ENCODE measurements at regions not wholly inside any gene's neighbourhood (a gene's known extent, or its start where the extent isn't known, plus 50 kb on each side); places are given as distances from the start of the nearest gene placed in this dataset.

- DNase-seq, result no peak
Measured at GRCh38 chr9:87122947-87123685, 175.8 kb upstream of the GAS1 start.

- no peak for DNase-seq
Measured at GRCh38 chr9:87123830-87124229, 176.5 kb upstream of the GAS1 start.

- DNase-seq, result no peak
Measured at GRCh38 chr9:87125819-87126218, 178.5 kb upstream of the GAS1 start.

GRCh38 chr9:87127543-87127942 is 180.2 kb upstream of the GAS1 start:
- no peak for DNase-seq

GRCh38 chr9:87127978-87128614 is 180.8 kb upstream of the GAS1 start:
- DNase-seq, result no peak

DNA sequence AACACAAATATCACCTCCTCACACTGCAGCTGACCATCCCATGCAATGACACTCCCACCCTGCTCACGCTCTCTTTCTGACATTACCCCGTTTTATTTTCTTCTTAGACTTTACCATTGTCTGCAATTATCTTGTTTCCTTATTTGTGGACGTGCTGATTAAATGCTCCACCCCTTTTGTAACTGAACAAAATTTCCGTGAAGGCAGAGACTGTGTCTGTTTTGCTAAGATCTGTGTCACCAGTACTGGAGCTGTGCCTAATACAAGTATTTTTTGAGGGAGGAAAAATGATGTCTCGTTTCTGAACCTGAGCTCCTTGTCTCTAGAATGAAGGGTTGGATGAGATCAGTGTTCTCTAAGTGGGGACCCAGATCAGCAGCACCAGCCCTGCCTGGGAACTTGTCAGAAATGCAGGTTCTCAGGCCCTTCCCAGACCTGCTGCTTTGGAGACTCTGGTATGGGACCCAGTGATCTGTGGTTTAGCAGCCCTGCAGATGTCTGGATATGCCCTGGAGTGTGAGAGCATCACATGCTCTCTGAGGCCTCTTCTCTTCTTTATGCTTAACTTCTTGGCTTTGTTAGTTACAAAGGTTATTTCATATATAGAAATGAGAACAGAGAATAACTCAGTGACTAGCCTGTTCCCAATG is 181.7 kb upstream of the GAS1 start:
- no peak for DNase-seq

DNA sequence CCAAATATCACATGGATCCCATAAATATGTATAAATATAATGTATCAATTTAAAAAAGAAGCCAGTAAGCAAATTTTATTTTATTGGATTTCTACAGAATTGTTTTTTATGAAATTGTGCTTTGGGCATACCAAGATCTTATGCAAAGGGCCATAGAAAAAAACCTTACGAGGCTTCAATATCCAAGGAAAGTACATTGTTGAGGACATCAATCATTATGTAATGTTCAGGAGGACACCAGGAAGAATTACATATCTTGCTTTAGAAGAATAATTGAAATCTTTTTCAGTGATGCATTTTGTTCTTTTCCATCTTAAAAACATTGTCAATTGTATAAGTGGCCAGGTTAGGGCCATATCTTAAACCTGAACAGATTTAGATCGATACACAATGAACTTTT is 187.8 kb upstream of the GAS1 start:
- DNase-seq, result no peak

GRCh38 chr9:87137718-87138117 is 190.4 kb upstream of the GAS1 start:
- no peak for DNase-seq

- no peak for DNase-seq
Measured at GRCh38 chr9:87138128-87139040, 191.1 kb upstream of the GAS1 start.

DNA sequence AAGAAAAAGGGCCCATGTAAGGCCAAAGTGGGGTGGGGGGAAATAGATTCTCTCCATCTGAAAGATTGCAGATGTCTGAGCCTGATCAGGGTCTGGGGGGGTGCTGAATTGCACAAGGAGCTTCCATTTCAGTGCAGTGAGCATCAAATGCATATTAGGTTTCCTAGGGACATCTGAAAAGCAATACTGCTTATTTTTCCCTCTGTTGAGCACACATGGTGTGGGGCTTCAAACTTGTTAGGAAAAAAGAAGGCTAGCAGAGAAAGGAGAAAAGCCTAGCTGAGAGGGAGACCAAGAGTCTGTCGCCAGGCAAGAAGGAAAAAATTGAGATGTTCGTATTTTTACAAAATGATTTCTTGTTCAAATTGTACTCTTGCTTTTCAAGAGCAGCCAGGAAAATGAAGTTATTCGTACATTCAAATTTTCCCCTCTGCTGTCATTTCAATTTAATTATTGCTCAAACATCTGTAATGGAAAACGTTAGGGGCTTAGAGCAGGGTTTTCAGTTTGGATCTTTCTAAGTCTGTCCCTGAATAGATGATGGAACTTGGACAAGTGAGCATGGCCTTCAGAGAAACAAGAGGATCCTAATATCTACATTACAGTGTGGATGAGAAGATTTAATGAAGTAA is 191.9 kb upstream of the GAS1 start:
- DNase-seq, result no peak

DNA sequence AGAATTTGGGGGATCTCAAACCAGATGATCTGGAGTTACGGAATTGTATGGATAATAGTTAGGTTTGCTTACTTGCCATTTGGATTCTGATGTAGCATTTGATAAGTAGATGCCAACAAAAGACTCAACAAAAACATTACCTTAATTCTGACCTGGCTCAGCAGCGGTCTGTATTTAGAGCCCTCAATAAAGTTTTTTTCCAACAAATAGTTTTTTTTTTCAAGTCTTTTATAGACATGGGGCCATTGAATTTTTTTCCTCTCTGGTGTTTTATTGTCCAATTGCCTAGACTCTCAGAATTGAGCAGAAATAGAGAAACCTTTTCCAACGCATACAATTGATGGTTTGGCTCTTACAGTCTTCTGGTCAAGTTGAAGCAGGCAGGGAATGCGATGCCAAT is 192.8 kb upstream of the GAS1 start:
- no peak for DNase-seq

- no peak for DNase-seq
Measured at GRCh38 chr9:87140605-87141109, 193.4 kb upstream of the GAS1 start.

DNA sequence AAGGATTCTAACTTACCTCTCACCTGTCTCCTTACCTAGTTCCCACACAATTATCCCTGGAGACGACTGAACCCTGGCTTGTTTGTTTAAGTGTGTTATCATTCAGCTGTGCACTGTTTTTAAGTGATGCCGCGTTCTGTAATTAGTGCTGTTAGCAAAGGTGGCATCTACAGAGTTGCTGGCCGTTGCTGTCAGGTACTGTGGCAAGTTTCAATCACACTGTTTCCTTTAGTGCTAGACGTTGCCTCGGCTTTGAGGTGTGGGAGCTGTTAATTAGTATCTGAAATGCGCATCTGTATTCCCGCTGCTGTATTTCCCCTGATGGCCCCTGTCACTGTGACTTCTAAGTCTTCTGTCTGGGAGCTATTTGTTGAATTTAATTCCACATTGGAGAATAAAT is 193.8 kb upstream of the GAS1 start:
- no peak for DNase-seq

DNA sequence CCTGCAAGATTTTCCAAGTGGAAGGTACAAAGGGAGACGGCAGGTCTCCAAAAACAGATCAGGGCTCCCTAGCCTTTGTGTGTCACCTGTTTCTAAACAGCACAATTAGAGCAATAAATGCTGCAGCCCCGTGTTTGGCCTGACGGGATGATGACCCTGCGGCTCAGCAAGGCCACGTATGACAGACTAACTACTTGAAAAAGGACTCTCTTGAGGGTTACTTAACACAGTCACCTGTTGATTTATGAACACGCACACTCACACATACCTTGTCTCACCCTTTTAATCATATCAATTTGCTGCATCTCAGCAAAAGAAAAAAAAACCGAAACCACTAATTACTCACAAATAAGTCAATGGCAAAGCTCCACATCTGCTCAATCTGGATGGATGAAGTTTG is 199.6 kb upstream of the GAS1 start:
- no peak for DNase-seq

DNA sequence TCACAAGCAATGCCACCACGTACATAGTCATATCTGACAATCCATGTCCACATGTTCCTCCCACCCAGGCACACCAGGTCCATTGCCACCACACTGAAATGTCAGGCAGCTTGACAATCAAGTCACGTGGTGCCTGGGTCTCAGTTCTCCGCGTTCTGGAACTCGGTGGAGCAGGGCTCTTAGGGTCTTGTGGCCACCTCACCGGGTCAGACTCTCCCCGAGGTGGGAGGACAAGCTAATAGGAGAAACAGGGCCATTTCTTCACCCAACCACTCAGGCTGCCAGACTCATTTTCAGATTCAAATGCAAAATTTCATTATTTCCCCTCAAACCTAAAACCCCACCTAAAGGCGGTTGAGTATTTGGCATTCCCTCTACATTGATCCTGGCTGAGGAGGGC is 200.5 kb upstream of the GAS1 start:
- no peak for DNase-seq

- DNase-seq, result peak; percentile 15
Measured at GRCh38 chr9:87148331-87149104, 201.2 kb upstream of the GAS1 start.

DNA sequence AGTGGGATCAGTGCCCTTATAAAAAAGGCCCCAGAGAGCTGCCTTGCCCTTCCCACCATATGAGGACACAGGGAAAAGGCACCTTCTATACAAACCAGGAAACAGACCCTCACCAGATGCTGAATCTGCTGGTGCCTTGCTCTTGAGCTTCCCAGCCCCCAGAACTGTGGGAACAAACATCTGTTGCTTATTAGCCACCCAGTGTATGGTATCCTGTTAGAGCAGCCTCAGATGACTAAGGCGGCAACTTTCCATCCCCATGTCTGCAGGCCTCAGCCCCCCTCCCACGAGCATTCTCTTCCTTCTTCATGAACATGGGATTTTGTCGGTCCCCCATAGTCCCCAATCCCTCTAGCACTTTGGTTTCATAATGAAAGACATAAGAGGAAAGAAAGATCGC is 202.5 kb upstream of the GAS1 start:
- DNase-seq, result no peak

GRCh38 chr9:87152256-87152655 is 204.9 kb upstream of the GAS1 start:
- no peak for DNase-seq

DNA sequence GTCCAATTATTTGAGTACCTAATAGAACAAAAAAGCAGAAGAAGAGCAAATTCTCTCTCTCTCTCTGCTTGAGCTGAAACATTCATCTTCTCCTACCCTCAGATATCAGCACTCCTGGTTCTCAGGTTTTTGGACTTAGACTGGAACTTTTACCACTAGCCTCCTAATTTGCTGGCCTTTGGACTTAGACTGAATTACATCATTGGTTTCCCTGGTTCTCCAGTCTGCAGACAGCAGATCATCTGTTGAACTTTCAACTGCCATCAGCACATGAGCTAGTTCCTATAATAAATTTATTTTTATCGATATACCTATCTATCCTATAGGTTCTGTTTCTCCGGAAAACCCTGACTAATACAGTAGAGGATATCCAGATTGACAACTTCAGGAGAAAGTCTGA is 208.9 kb upstream of the GAS1 start:
- no peak for DNase-seq

- no peak for DNase-seq
Measured at GRCh38 chr9:87157366-87158031, 210.2 kb upstream of the GAS1 start.

- DNase-seq, result no peak
Measured at GRCh38 chr9:87158765-87159164, 211.5 kb upstream of the GAS1 start.
